ENCODE measurements at regions not wholly inside any gene's neighbourhood (a gene's known extent, or its start where the extent isn't known, plus 50 kb on each side); places are given as distances from the start of the nearest gene placed in this dataset.
A peak's percentile ranks its signal among the peaks of the same experiment; 100 is the strongest.

- no peak for TF ChIP-seq ZNF24 (IDR thresholded peaks at IDR 0.05)
- TF ChIP-seq ZNF232 (CRISPR knock-in tag; IDR thresholded peaks at IDR 0.05; ENCODE audit: borderline replicate concordance), result peak; percentile 70; the same call in 1 of the 2 replicates
- no peak for TF ChIP-seq RXRA (CRISPR knock-in tag; IDR thresholded peaks at IDR 0.05)
- TF ChIP-seq YY1 (IDR thresholded peaks at IDR 0.05; ENCODE audit: insufficient read depth, insufficient replicate concordance, low read depth, low read length), result no peak
- no peak for TF ChIP-seq ZNF431 (CRISPR knock-in tag; IDR thresholded peaks at IDR 0.05; ENCODE audit: borderline replicate concordance, low read depth)
- TF ChIP-seq, protein P1, sequence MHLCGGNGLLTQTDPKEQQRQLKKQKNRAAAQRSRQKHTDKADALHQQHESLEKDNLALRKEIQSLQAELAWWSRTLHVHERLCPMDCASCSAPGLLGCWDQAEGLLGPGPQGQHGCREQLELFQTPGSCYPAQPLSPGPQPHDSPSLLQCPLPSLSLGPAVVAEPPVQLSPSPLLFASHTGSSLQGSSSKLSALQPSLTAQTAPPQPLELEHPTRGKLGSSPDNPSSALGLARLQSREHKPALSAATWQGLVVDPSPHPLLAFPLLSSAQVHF (CRISPR knock-in tag; IDR thresholded peaks at IDR 0.05), result no peak
- no peak for TF ChIP-seq ZNF10 (CRISPR knock-in tag; IDR thresholded peaks at IDR 0.05; ENCODE audit: borderline replicate concordance, low read depth)
- no peak for TF ChIP-seq NR2F2 (IDR thresholded peaks at IDR 0.05; ENCODE audit: borderline replicate concordance, low read depth)
- 0 out of 2 replicates have a peak, but pooled peaks have one; percentile 40 for TF ChIP-seq ZNF430 (CRISPR knock-in tag; IDR thresholded peaks at IDR 0.05)
- no peak for TF ChIP-seq ZNF3 (CRISPR knock-in tag; IDR thresholded peaks at IDR 0.05)
- no peak for TF ChIP-seq HOXA7 (CRISPR knock-in tag; IDR thresholded peaks at IDR 0.05)
- peak; percentile 80; the same call in 1 of the 2 replicates for TF ChIP-seq EHMT2 (IDR thresholded peaks at IDR 0.05; ENCODE audit: borderline replicate concordance, low read depth, low read length)
- no peak for TF ChIP-seq IKZF4 (CRISPR knock-in tag; IDR thresholded peaks at IDR 0.05; ENCODE audit: borderline replicate concordance, low read depth, not compliant biosample characterization)
- TF ChIP-seq, protein P2, sequence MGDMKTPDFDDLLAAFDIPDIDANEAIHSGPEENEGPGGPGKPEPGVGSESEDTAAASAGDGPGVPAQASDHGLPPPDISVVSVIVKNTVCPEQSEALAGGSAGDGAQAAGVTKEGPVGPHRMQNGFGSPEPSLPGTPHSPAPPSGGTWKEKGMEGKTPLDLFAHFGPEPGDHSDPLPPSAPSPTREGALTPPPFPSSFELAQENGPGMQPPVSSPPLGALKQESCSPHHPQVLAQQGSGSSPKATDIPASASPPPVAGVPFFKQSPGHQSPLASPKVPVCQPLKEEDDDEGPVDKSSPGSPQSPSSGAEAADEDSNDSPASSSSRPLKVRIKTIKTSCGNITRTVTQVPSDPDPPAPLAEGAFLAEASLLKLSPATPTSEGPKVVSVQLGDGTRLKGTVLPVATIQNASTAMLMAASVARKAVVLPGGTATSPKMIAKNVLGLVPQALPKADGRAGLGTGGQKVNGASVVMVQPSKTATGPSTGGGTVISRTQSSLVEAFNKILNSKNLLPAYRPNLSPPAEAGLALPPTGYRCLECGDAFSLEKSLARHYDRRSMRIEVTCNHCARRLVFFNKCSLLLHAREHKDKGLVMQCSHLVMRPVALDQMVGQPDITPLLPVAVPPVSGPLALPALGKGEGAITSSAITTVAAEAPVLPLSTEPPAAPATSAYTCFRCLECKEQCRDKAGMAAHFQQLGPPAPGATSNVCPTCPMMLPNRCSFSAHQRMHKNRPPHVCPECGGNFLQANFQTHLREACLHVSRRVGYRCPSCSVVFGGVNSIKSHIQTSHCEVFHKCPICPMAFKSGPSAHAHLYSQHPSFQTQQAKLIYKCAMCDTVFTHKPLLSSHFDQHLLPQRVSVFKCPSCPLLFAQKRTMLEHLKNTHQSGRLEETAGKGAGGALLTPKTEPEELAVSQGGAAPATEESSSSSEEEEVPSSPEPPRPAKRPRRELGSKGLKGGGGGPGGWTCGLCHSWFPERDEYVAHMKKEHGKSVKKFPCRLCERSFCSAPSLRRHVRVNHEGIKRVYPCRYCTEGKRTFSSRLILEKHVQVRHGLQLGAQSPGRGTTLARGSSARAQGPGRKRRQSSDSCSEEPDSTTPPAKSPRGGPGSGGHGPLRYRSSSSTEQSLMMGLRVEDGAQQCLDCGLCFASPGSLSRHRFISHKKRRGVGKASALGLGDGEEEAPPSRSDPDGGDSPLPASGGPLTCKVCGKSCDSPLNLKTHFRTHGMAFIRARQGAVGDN (CRISPR knock-in tag; IDR thresholded peaks at IDR 0.05), result peak; percentile 36
- TF ChIP-seq ZNF138 (CRISPR knock-in tag; IDR thresholded peaks at IDR 0.05; ENCODE audit: low read depth), result no peak
- no peak for TF ChIP-seq ONECUT2 (CRISPR knock-in tag; IDR thresholded peaks at IDR 0.05)
- TF ChIP-seq HDAC2 (CRISPR knock-in tag; IDR thresholded peaks at IDR 0.05), result peak; percentile 65; the same call in 1 of the 2 replicates
- TF ChIP-seq, protein P3, sequence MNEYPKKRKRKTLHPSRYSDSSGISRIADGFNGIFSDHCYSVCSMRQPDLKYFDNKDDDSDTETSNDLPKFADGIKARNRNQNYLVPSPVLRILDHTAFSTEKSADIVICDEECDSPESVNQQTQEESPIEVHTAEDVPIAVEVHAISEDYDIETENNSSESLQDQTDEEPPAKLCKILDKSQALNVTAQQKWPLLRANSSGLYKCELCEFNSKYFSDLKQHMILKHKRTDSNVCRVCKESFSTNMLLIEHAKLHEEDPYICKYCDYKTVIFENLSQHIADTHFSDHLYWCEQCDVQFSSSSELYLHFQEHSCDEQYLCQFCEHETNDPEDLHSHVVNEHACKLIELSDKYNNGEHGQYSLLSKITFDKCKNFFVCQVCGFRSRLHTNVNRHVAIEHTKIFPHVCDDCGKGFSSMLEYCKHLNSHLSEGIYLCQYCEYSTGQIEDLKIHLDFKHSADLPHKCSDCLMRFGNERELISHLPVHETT (CRISPR knock-in tag; conservative IDR thresholded peaks at IDR 0.05), result no peak
- no peak; the same call in 1 of the 2 replicates for TF ChIP-seq ZNF547 (CRISPR knock-in tag; IDR thresholded peaks at IDR 0.05)
- TF ChIP-seq NCOA1 (CRISPR knock-in tag; IDR thresholded peaks at IDR 0.05), result no peak
- no peak for TF ChIP-seq HNRNPK (IDR thresholded peaks at IDR 0.05; ENCODE audit: low read depth, low read length, poor library complexity, severe bottlenecking)
- no peak for TF ChIP-seq PRMT3 (CRISPR knock-in tag; IDR thresholded peaks at IDR 0.05; ENCODE audit: borderline replicate concordance, low read depth)
- peak; percentile 63; the same call in 1 of the 2 replicates for TF ChIP-seq ZNF296 (CRISPR knock-in tag; conservative IDR thresholded peaks at IDR 0.05)
- no peak for TF ChIP-seq ATF1 (CRISPR knock-in tag; IDR thresholded peaks at IDR 0.05)
- TF ChIP-seq XRCC5 (optimal IDR thresholded peaks at IDR 0.05; ENCODE audit: low read length), result peak; percentile 60
- TF ChIP-seq SUZ12 (IDR thresholded peaks at IDR 0.05; ENCODE audit: low read depth, low read length), result 0 out of 2 replicates have a peak, but pooled peaks have one; percentile 3
Observed at GRCh38 chr20:62576815-62577489, 65.4 kb upstream of the SLCO4A1 start (continued).

Data from HepG2 (cell line).